NCI-H510A treated with DMSO at 0.1 percent for 48 hours (cell line): ENCODE measurements at regions not wholly inside any gene's neighbourhood (a gene's known extent, or its start where the extent isn't known, plus 50 kb on each side); places are given as distances from the start of the nearest gene placed in this dataset.
"Not testable (repeated sequence)": the region's sequence is repeated elsewhere in the genome, so short reads cannot be mapped to it uniquely, and the experiment has no call there.

Experiments used
- DNase-seq: peaks from one replicate; lab custom pipeline; 2025; lab: John Stamatoyannopoulos, UW

DNA sequence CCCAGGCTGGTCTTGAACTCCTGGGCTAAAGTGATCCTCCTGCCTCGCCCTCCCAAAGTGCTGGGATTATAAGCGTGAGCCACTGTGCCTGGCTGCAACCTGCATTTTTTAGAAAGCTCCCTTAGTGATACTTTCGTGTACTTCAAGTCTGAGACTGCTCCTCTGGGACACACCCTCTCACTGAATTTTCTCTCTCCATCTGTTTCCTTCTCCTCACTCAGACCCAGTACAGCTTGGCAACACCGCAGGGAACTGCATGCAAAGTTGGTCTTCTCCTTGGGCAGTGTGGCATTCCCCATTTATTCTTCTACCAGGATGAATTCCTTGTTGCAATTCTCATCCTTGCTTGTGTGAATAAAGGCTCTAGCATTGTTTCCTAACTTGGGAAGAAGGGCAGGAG, 175.9 kb downstream of the LPIN1 start:
- DNase-seq: no peak

GRCh38 chr2:11923935-11924334, 177.5 kb downstream of the LPIN1 start:
- no peak for DNase-seq

DNA sequence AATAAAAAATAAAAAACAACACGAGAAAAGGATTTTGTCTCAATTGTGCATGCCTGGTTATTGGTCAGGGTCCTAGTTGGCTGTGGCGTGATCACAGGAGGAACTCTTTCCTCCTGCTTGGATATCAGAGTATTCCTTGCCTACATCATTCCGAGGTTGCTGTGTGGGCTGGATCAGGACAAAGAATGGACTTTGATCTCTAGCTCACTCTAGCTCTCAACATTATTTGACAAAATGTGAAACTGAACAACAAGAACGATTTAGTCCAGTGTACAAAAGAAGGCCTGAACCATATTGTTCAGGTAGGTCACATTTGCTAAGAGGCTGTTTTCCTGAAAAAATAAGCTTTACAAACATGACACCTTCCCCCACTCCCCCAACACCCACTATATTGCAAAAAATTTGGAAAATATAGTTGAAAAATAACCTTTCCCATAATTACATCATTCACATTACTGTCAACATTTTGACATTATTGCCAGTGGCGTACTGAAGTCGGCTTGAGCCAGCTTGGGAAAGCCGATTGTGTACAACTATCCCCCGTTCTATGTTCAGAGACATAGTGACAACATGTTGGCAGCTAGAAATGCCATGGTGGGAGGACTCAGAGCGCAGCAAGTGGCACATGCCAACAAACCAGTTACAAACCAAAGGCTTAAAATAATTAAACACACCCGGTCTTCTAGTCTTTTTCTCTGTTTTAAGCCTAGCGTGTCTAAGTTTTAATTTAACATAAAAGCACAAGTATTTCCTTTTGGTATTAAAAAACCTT, 179.0 kb downstream of the LPIN1 start:
- no peak for DNase-seq

GRCh38 chr2:11930211-11930761, 183.9 kb downstream of the LPIN1 start:
- no peak for DNase-seq

DNA sequence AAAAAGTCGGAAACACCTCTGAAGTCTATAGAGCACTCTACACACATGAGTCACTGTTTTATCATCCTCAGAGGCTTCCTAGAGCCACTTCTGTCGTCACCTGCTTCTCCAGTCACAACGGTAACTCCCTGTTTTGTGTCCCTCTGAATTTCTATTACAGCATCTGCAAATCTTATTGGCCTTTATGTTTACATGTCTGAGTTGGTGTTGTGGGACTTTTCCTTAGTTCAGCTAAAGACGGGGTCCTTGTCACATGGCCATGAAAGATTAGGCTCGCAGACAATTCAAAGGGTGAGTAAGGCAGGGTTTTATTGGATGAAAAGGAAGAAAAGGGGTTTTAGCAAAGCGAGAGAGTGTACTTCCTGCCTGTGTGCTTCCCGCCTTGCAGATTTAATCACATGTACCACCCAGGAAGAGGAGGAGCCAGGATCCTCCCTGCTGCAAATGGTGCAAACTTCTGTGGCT, 185.6 kb downstream of the LPIN1 start:
- peak; percentile 41 for DNase-seq

- DNase-seq: no peak
Measured at GRCh38 chr2:11932962-11933361, 186.5 kb downstream of the LPIN1 start.

GRCh38 chr2:11933854-11934253, 187.4 kb downstream of the LPIN1 start:
- DNase-seq: no peak

- DNase-seq: no peak
Measured at GRCh38 chr2:11936761-11937160, 190.3 kb downstream of the LPIN1 start.

- DNase-seq: peak; percentile 43
Measured at GRCh38 chr2:11938196-11938595, 191.8 kb downstream of the LPIN1 start.

DNA sequence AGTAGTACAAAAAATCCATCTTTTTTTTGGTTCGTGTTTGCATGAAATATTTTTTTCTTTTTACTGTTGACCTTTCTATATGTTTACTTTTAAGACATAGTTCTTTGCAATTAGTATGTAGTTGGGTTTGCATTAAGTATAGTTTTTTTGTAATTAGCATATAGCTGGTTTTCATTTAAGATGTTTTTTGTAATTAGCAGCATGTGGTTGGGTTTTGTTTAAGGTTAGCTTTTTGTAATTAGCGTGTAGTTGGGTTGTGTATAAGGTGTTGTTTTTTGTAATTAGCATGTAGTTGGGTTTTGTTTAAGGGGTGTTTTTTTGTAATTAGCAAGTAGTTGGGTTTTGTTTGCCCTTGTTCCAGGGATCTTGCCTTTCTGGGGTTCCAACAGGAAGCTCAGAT, 193.1 kb downstream of the LPIN1 start:
- no peak for DNase-seq

GRCh38 chr2:11940121-11940743, 193.8 kb downstream of the LPIN1 start:
- DNase-seq: no peak

- no peak for DNase-seq
Measured at GRCh38 chr2:11940799-11941198, 194.4 kb downstream of the LPIN1 start.

DNA sequence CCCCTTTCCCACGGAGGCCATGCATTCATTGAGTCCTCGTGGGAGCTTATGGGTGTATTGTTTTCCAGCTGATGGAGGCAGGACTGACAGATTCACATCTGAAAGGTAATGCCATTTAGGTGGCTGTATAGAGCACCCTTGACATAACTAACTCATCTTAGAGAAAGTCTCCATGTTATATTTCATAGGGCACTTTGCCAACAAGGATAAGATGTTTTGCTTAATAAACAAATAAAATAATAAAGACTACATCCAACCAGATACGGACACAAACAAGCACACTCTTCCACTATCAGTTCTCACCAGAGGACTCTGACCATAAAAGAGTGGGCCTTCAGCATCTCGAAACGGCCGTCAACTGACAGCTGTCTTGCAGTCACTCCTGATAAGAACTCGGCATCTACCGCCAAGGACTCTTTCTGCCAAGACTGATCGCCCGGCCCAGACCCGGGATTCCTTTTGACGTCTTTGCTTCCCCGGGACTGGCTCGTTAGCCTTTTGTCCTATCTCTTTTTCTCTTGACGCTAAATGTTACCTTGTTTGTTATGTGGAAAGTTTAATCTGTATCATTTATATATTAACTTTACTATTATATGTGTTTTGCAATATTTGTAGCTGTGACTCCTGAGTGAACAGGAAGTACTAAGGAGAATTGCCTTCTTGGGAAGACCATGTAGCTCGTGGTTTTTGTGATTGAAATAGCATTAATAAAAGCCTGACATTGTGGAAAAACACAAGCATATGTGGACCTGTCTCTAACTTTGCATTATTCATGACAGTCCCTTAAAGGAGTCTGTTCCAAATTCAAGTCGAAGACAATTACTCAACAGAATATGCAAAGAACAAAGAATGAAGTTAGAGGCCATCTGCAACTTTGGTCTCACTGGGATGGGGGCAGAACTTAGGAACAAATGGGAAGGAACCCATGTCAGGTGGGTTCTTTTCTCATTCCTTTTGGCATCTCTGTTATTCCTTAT, 195.1 kb downstream of the LPIN1 start:
- DNase-seq: no peak

- no peak for DNase-seq
Measured at GRCh38 chr2:11942178-11942569, 195.7 kb downstream of the LPIN1 start.

DNA sequence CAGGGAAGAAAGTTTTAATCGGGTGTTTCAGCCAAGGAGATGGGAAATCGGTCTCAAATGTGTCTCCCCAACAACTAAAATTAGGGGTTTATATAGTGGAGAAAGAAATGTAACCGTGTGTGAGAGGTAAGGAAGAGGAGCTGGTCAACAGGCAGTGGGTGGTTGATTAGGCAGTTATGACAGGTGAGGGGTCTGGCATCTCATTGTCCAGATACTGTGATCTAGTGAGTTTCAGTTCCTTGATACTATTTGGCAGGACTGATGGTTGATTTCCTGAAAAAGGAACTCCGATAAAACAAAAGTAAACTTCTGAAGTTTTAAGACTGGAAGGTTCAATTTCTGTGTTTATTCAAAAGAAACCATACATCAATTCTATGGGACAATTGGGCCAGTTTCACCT, 197.9 kb downstream of the LPIN1 start:
- DNase-seq: no peak

DNA sequence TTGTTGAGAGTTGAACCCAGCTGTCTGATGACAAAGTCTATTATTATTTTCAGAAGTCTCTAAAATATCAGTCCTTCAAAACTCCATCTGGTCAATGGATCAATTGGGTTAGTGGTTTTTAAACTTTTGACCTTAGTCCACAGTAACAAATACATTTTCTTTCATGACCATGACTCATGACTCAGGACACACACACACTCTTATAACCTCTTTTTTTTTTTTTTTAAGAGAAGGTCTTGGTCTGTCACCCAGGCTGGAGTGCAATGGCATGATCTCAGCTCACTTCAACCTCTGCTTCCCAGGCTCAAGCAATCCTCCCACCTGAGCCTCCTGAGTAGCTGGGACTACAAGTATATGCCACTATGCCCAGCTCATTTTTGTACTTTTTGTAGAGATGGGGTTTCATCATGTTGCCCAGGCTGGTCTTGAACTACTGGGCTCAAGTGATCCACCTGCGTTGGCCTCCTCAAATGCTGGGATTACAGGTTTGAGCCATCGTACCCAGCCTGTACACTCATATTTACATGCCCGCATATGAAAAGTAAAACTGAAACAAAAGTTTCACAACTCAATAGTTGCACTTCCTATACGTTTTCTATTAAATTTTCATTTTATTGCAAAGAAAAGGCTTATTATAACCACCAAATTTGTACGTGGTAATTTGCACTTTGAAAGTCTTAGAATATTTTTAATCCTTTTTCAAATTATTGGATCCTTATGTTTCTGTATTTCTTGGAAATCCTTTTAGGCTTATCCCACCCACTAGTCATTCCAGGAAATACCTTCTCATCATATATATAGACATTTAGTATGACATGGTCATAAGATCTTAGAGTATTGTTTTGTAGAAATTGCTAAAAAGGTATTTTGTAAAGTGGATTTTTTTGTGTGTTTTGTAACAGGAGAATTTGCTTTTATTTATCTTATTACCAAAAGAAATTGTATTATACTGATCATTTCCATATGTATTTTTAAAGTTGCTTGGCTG, 199.0 kb downstream of the LPIN1 start:
- DNase-seq: no peak

- DNase-seq: no peak
Measured at GRCh38 chr2:11947956-11948355, 201.5 kb downstream of the LPIN1 start.

- no peak for DNase-seq
Measured at GRCh38 chr2:11949732-11950523, 203.5 kb downstream of the LPIN1 start.

DNA sequence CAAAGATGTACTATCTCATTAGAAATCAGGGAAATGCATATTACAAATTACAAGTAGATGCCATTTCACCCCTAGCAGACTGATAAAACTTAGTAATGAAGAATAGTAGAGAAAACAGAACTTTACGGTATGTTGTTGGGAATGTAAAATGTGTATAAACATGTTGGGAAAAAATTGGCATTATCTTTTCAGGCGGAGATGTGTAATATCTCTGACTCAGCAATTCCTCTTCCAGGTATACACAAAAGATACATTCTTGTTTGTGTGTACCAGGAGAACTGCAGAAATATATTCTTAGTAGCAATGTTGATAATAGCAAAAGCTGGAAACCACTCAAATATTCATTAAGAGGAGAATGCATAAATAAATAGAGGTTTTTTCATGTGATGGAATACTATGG, 204.5 kb downstream of the LPIN1 start:
- no peak for DNase-seq

- not testable (repeated sequence) for DNase-seq
Measured at GRCh38 chr2:11951492-11951891, 205.1 kb downstream of the LPIN1 start.
